ENCODE measurements at regions not wholly inside any gene's neighbourhood (a gene's known extent, or its start where the extent isn't known, plus 50 kb on each side); places are given as distances from the start of the nearest gene placed in this dataset.

GRCh38 chr14:84856751-84857534 is 673.0 kb upstream of the FLRT2 start:
- H3K4me3 ChIP-seq (ENCODE audit: low read depth, low read length), result no peak overlapping the region
- DNase-seq (ENCODE audit: low read depth), result no peak
- no peak for TF ChIP-seq CTCF (IDR thresholded peaks at IDR 0.05; ENCODE audit: low read depth, low read length)
- TF ChIP-seq MYC (IDR thresholded peaks at IDR 0.05; ENCODE audit: low read depth, low read length), result no peak

- DNase-seq (ENCODE audit: low read depth), result no peak
- no peak for TF ChIP-seq CTCF (IDR thresholded peaks at IDR 0.05; ENCODE audit: low read depth, low read length)
- no peak for TF ChIP-seq MYC (IDR thresholded peaks at IDR 0.05; ENCODE audit: low read depth, low read length)
- TF ChIP-seq POLR2A (IDR thresholded peaks at IDR 0.05; ENCODE audit: extremely low read depth, insufficient read length), result no peak
- no peak for TF ChIP-seq MAX (IDR thresholded peaks at IDR 0.05; ENCODE audit: low read depth, low read length)
- H3K4me3 ChIP-seq (ENCODE audit: low read depth, low read length), result no peak overlapping the region
These were observed 672.4 kb upstream of the FLRT2 start for GRCh38 chr14:84857571-84857970.

- no peak for TF ChIP-seq MAX (IDR thresholded peaks at IDR 0.05; ENCODE audit: low read depth, low read length)
- no peak for TF ChIP-seq MYC (IDR thresholded peaks at IDR 0.05; ENCODE audit: low read depth, low read length)
- no peak for TF ChIP-seq CTCF (IDR thresholded peaks at IDR 0.05; ENCODE audit: low read depth, low read length)
- no peak for TF ChIP-seq POLR2A (IDR thresholded peaks at IDR 0.05; ENCODE audit: extremely low read depth, insufficient read length)
- H3K4me3 ChIP-seq (ENCODE audit: low read depth, low read length), result no peak overlapping the region
- no peak for DNase-seq (ENCODE audit: low read depth)
These were observed 670.8 kb upstream of the FLRT2 start for GRCh38 chr14:84859116-84859515.

GRCh38 chr14:84864548-84865271 is 665.2 kb upstream of the FLRT2 start:
- H3K4me3 ChIP-seq (ENCODE audit: low read depth, low read length), result no peak overlapping the region
- TF ChIP-seq MAX (IDR thresholded peaks at IDR 0.05; ENCODE audit: low read depth, low read length) (no peak), CTCF (IDR thresholded peaks at IDR 0.05; ENCODE audit: low read depth, low read length) (no peak), MYC (IDR thresholded peaks at IDR 0.05; ENCODE audit: low read depth, low read length) (no peak), POLR2A (IDR thresholded peaks at IDR 0.05; ENCODE audit: extremely low read depth, insufficient read length) (no peak)
- no peak for DNase-seq (ENCODE audit: low read depth)

- TF ChIP-seq POLR2A (IDR thresholded peaks at IDR 0.05; ENCODE audit: extremely low read depth, insufficient read length), result no peak
- TF ChIP-seq CTCF (IDR thresholded peaks at IDR 0.05; ENCODE audit: low read depth, low read length), result no peak
- TF ChIP-seq MYC (IDR thresholded peaks at IDR 0.05; ENCODE audit: low read depth, low read length), result no peak
- TF ChIP-seq MAX (IDR thresholded peaks at IDR 0.05; ENCODE audit: low read depth, low read length), result no peak
- no peak for DNase-seq (ENCODE audit: low read depth)
- no peak overlapping the region for H3K4me3 ChIP-seq (ENCODE audit: low read depth, low read length)
These were observed 658.2 kb upstream of the FLRT2 start for GRCh38 chr14:84871734-84872133.

All from NB4 (cell line).